IMR-90 (cell line): ENCODE measurements at regions not wholly inside any gene's neighbourhood (a gene's known extent, or its start where the extent isn't known, plus 50 kb on each side); places are given as distances from the start of the nearest gene placed in this dataset.

ENCODE experiments used
- ATAC-seq: fragments of 200-7000 bp; cut with Tn5 transposase; 2 replicates; pipeline ENCODE4 v1.9.1; 2020; ENCODE audit warnings: low read depth, mild to moderate bottlenecking, moderate library complexity
- BruUV-seq: library from RNA; stranded (reverse); fragments of 400-500 nt; replicated peaks from 2 replicates; lab custom pipeline; 2021; lab: Mats Ljungman, UMichigan
- CTCF ChIA-PET: fragments of 300-600 bp; formaldehyde crosslinking; extraction: SDS; loops from one replicate; lab custom pipeline; 2021; ENCODE audit warnings: antibody characterized with exemption; lab: Yijun Ruan, JAX
- POLR2A ChIA-PET: fragments of 300-600 bp; sonication (Branson Sonifier 250); formaldehyde crosslinking; loops from one replicate; lab custom pipeline; 2022; ENCODE audit warnings: antibody characterized with exemption; ENCODE audit not compliant: unreplicated experiment; lab: Charles Lee
- DNase-seq: peaks from one replicate; pipeline ENCODE4 v3.0.0; 2013
- H2AFZ ChIP-seq: replicated peaks from 2 replicates; pipeline ENCODE3; 2013; ENCODE audit warnings: low read length, mild to moderate bottlenecking; ENCODE audit not compliant: poor library complexity
- H2AK5ac ChIP-seq: 2 replicates; pipeline ENCODE4 v1.6.1; 2013; ENCODE audit warnings: low read depth, low read length, inconsistent platforms
- H2AK9ac ChIP-seq: replicated peaks from 2 replicates; pipeline ENCODE3; 2013; ENCODE audit warnings: mild to moderate bottlenecking, low read depth, low read length, moderate library complexity; ENCODE audit not compliant: poor library complexity
- H2BK120ac ChIP-seq: 2 replicates; pipeline ENCODE4 v1.6.1; 2013; ENCODE audit warnings: low read depth, low read length, inconsistent platforms
- H2BK15ac ChIP-seq: 3 replicates; pipeline ENCODE4 v1.6.1; 2013; ENCODE audit warnings: low read depth, low read length, inconsistent platforms
- H2BK20ac ChIP-seq: 2 replicates; pipeline ENCODE4 v1.6.1; 2013; ENCODE audit warnings: low read depth, mild to moderate bottlenecking, inconsistent platforms, low read length, moderate library complexity
- H2BK5ac ChIP-seq: 2 replicates; pipeline ENCODE4 v1.6.1; 2013; ENCODE audit warnings: mild to moderate bottlenecking, low read depth, low read length, inconsistent platforms; ENCODE audit not compliant: poor library complexity, severe bottlenecking
- H3K14ac ChIP-seq: replicated peaks from 2 replicates; pipeline ENCODE4 v1.6.1; 2013; ENCODE audit warnings: low read depth, low read length, inconsistent platforms
- H3K18ac ChIP-seq: 2 replicates; pipeline ENCODE4 v1.6.1; 2013; ENCODE audit warnings: low read depth, low read length, control low read depth
- H3K23ac ChIP-seq: 2 replicates; pipeline ENCODE4 v1.6.1; 2013; ENCODE audit warnings: low read depth, low read length, inconsistent platforms
- H3K27ac ChIP-seq: 2 replicates; pipeline ENCODE4 v1.5.1; 2013; ENCODE audit warnings: mild to moderate bottlenecking, control low read depth, low read length; ENCODE audit not compliant: insufficient read depth
- H3K27me3 ChIP-seq: 2 replicates; pipeline ENCODE4 v1.6.1; 2013; ENCODE audit warnings: low read length; ENCODE audit not compliant: control insufficient read depth, insufficient read depth
- H3K36me3 ChIP-seq: 2 replicates; pipeline ENCODE4 v1.6.1; 2013; ENCODE audit warnings: low read length, mixed read lengths; ENCODE audit not compliant: control insufficient read depth, insufficient read depth
- H3K4ac ChIP-seq: 2 replicates; pipeline ENCODE4 v1.6.1; 2013; ENCODE audit warnings: low read depth, low read length, inconsistent platforms
- H3K4me1 ChIP-seq: 2 replicates; pipeline ENCODE4 v1.6.1; 2013; ENCODE audit warnings: low read length, mixed read lengths; ENCODE audit not compliant: control insufficient read depth, insufficient read depth
- H3K4me2 ChIP-seq: 2 replicates; pipeline ENCODE4 v1.6.1; 2013; ENCODE audit warnings: low read depth, mild to moderate bottlenecking, control low read depth, low read length, moderate library complexity
- H3K4me3 ChIP-seq: 2 replicates; pipeline ENCODE4 v1.5.1; 2013; ENCODE audit warnings: low read depth, mild to moderate bottlenecking, control low read depth, low read length, moderate library complexity; ENCODE audit not compliant: insufficient read depth
- H3K56ac ChIP-seq: 2 replicates; pipeline ENCODE4 v1.6.1; 2013; ENCODE audit warnings: low read length, inconsistent platforms; ENCODE audit not compliant: insufficient read depth; ENCODE audit errors: extremely low read depth
- H3K79me1 ChIP-seq, 2 experiments: 2 replicates each; pipeline ENCODE4 v1.6.1; 2013; ENCODE audit warnings: low read length in 2 of 2, inconsistent platforms in 1 of 2, low read depth in 1 of 2
- H3K9ac ChIP-seq: 2 replicates; pipeline ENCODE4 v1.6.1; 2013; ENCODE audit warnings: low read depth, low read length, control low read depth
- H3K9me1 ChIP-seq: 2 replicates; pipeline ENCODE4 v1.6.1; 2013; ENCODE audit warnings: low read length, inconsistent platforms; ENCODE audit not compliant: insufficient read depth
- H3K9me3 ChIP-seq: 2 replicates; pipeline ENCODE4 v1.6.1; 2013; ENCODE audit warnings: low read length; ENCODE audit not compliant: control insufficient read depth, insufficient read depth
- H4K20me1 ChIP-seq: 2 replicates; pipeline ENCODE4 v1.6.1; 2013; ENCODE audit warnings: low read length, inconsistent platforms; ENCODE audit not compliant: insufficient read depth
- H4K5ac ChIP-seq: 2 replicates; pipeline ENCODE4 v1.6.1; 2013; ENCODE audit warnings: mild to moderate bottlenecking, low read depth, low read length, control low read depth
- H4K8ac ChIP-seq, 2 experiments: 2 replicates each; pipeline ENCODE4 v1.6.1; 2013; ENCODE audit warnings: low read depth in 2 of 2, low read length in 2 of 2, control low read depth in 1 of 2, inconsistent platforms in 1 of 2
- H4K91ac ChIP-seq: 2 replicates; pipeline ENCODE4 v1.6.1; 2013; ENCODE audit warnings: low read depth, low read length, inconsistent platforms; ENCODE audit not compliant: insufficient read depth
- NFE2L2 ChIP-seq: fragments of 150-350 bp; IDR thresholded peaks from 2 replicates; pipeline ENCODE4 v1.6.1; 2016; ENCODE audit warnings: low read depth, mild to moderate bottlenecking, low read length
- WGBS, 2 experiments: methylation state at CpG; one replicate each; pipeline versions ENCODE4 v1.1.5 to v1.1.7; 2013; ENCODE audit warnings: missing lambda C conversion rate in 2 of 2; ENCODE audit not compliant: insufficient read length in 1 of 2; ENCODE audit errors: extremely low coverage in 2 of 2; 5-methylcytosine and 5-hydroxymethylcytosine counted together
- dilution Hi-C: fragments of 300-500 bp; cut with HindIII; formaldehyde crosslinking; loops from one replicate; pipeline ENCODE4 v1.14.3; 2018; ENCODE audit warnings: low sequenced_read_pairs; ENCODE audit not compliant: unreplicated experiment
- in situ Hi-C: fragments of 300-500 bp; cut with MboI; formaldehyde crosslinking; loops from 3 replicates; pipeline ENCODE4 v1.14.3; 2019; ENCODE audit warnings: low sequenced_read_pairs, inconsistent platforms, mixed read lengths
- intact Hi-C: fragments of 100-400 bp; cut with micrococcal nuclease; formaldehyde crosslinking; loops from 2 replicates; pipeline ENCODE4 v1.10.0; 2022

GRCh38 chr22:27492566-27493201 is 308.9 kb downstream of the MN1 start:
- Histone ChIP-seq H3K56ac (no peak overlapping the region), H3K4me3 (no peak overlapping the region), H3K4me1 (peaks cover 9% of the 10 kb centered on the region), H4K8ac (no peak overlapping the region), H4K20me1 (no peaks in the 10 kb centered on the region), H3K18ac (no peak overlapping the region), H2AK5ac (no peak overlapping the region), H2BK15ac (no peak overlapping the region), H3K9ac (no peak overlapping the region), H4K91ac (no peak overlapping the region), H3K4ac (no peak overlapping the region), H3K9me3 (peaks cover 10% of the 10 kb centered on the region), H2BK120ac (no peak overlapping the region), H3K14ac (no peak overlapping the region), H3K23ac (no peak overlapping the region), H4K5ac (no peak overlapping the region), H3K27ac (no peak overlapping the region), H3K4me2 (no peak overlapping the region), H3K36me3 (no peaks in the 10 kb centered on the region), H2AFZ (no peak overlapping the region), H3K9me1 (peaks cover 12% of the 10 kb centered on the region), H2BK20ac (no peak overlapping the region), H2BK5ac (no peak overlapping the region), H2AK9ac (no peak overlapping the region), H3K79me1 (no peaks in the 10 kb centered on the region), H3K27me3 (peaks cover 5% of the 10 kb centered on the region)
- ATAC-seq (no peak), DNase-seq (no peak)
- intact Hi-C loops = no loop called here
- dilution Hi-C loops = no loop called here
- ChIA-PET CTCF (no interaction called here), POLR2A (no interaction called here)
- no TSS peak for BruUV-seq
- TF ChIP-seq NFE2L2 = no peak
- in situ Hi-C loops = no loop called here
- 70% methylated on average over 2 of the region's 5 CpGs; no CpG with 5 or more reads in 1 of the 2 experiments for WGBS, 2 experiments
